Gastroesophageal sphincter (tissue), 4 donors: ENCODE measurements at regions not wholly inside any gene's neighbourhood (a gene's known extent, or its start where the extent isn't known, plus 50 kb on each side); places are given as distances from the start of the nearest gene placed in this dataset.
A peak's percentile ranks its signal among the peaks of the same experiment; 100 is the strongest.
"Not testable (repeated sequence)": the region's sequence is repeated elsewhere in the genome, so short reads cannot be mapped to it uniquely, and the experiment has no call there.

Experiments
- ATAC-seq: fragments of 150-250 bp; one replicate; pipeline ENCODE4 v1.9.1; 2016; ENCODE audit warnings: mild to moderate bottlenecking, moderate library complexity
- H3K27ac ChIP-seq, 4 donors: fragments of 200-600 bp; sonication (generic) in 3 of 4; 1 replicate in 3 of 4; 2 replicates in 1 of 4; pipeline ENCODE4 v1.5.1; 2016 to 2019
- H3K27me3 ChIP-seq: fragments of 200-600 bp; sonication (generic); one replicate; pipeline ENCODE4 v1.5.1; 2019
- H3K36me3 ChIP-seq, 2 donors: fragments of 200-600 bp; sonication (generic); one replicate each; pipeline ENCODE4 v1.5.1; 2019; ENCODE audit warnings: control low read depth in 1 of 2
- H3K4me1 ChIP-seq, 3 donors: fragments of 200-600 bp; sonication (generic); 1 replicate in 2 of 3; 2 replicates in 1 of 3; pipeline ENCODE4 v1.5.1; 2016 to 2019; ENCODE audit warnings: control low read depth in 2 of 3
- H3K4me3 ChIP-seq, 2 donors: fragments of 200-600 bp; sonication (generic); one replicate each; pipeline ENCODE4 v1.5.1; 2019; ENCODE audit warnings: mild to moderate bottlenecking in 1 of 2, moderate library complexity in 1 of 2
- H3K9me3 ChIP-seq, 3 donors: fragments of 200-600 bp; sonication (generic); one replicate each; pipeline ENCODE4 v1.5.1; 2017 to 2019; ENCODE audit warnings: control low read depth in 2 of 3
- CTCF ChIP-seq, 4 experiments: fragments of 200-600 bp in 2 of 4; fragments of 450-650 bp in 2 of 4; sonication (generic) in 1 of 4; IDR thresholded peaks; one replicate each; pipeline ENCODE4 v1.5.1; 2017 to 2019; ENCODE audit warnings: antibody characterized with exemption in 4 of 4, mild to moderate bottlenecking in 2 of 4, moderate library complexity in 2 of 4
- EP300 ChIP-seq: sonication (generic); formaldehyde crosslinking; IDR thresholded peaks from one replicate; pipeline ENCODE4 v1.6.1; 2017; ENCODE audit warnings: antibody characterized with exemption, mild to moderate bottlenecking
- POLR2A ChIP-seq, 2 donors: fragments of 450-650 bp; IDR thresholded peaks; one replicate each; pipeline ENCODE4 v1.6.1; 2017; ENCODE audit warnings: antibody characterized with exemption in 2 of 2, mild to moderate bottlenecking in 2 of 2, moderate library complexity in 1 of 2
- POLR2AphosphoS5 ChIP-seq: sonication (generic); formaldehyde crosslinking; IDR thresholded peaks from one replicate; pipeline ENCODE4 v1.6.1; 2017; ENCODE audit warnings: antibody characterized with exemption
- WGBS, 2 donors: methylation state at CpG; one replicate each; pipeline ENCODE4 v1.1.5; 2018; ENCODE audit warnings: low coverage in 1 of 2; 5-methylcytosine and 5-hydroxymethylcytosine counted together

- Histone ChIP-seq H3K4me1 (no peaks in the 10 kb centered on the region), H3K4me3 (no peak overlapping the region), H3K27ac (no peak overlapping the region), H3K36me3 (no peaks in the 10 kb centered on the region), H3K27me3 (no peaks in the 10 kb centered on the region), H3K9me3 (no peaks in the 10 kb centered on the region)
- TF ChIP-seq POLR2A (IDR thresholded peaks at IDR 0.05), result no peak
- TF ChIP-seq POLR2AphosphoS5, result no peak
- TF ChIP-seq CTCF (IDR thresholded peaks at IDR 0.05), result no peak
- TF ChIP-seq EP300, result no peak
- ATAC-seq, result no peak
- WGBS, 2 donors, result 45 to 55% methylated on average over 1 of the region's 1 CpG
These were observed 93.5 kb upstream of the TACR1 start for GRCh38 chr2:75292826-75293225.

- no peak overlapping the region for H3K27ac ChIP-seq
- no peaks in the 10 kb centered on the region for H3K4me1 ChIP-seq
- no peaks in the 10 kb centered on the region for H3K27me3 ChIP-seq
- TF ChIP-seq CTCF (IDR thresholded peaks at IDR 0.05) (peak in 1 of 4 experiments; percentile 12), POLR2A (IDR thresholded peaks at IDR 0.05) (no peak)
- H3K36me3 ChIP-seq, result no peaks in the 10 kb centered on the region
- H3K4me3 ChIP-seq, result no peak overlapping the region
- no peaks in the 10 kb centered on the region for H3K9me3 ChIP-seq
- ATAC-seq, result no peak
- 63 to 67% methylated on average over 1 to 2 of the region's 2 CpGs for WGBS, 2 donors
These were observed 91.4 kb upstream of the TACR1 start for GRCh38 chr2:75290600-75291150.

GRCh38 chr2:75289771-75290170 lies 90.5 kb upstream of the TACR1 start:
- TF ChIP-seq POLR2AphosphoS5 (no peak), POLR2A (IDR thresholded peaks at IDR 0.05) (no peak), CTCF (IDR thresholded peaks at IDR 0.05) (no peak), EP300 (no peak)
- WGBS, 2 donors, result 85 to 86% methylated on average over 3 of the region's 3 CpGs

GRCh38 chr2:75289178-75289577 lies 89.9 kb upstream of the TACR1 start:
- not testable (repeated sequence) for H3K36me3 ChIP-seq, H3K4me3 ChIP-seq, H3K9me3 ChIP-seq, H3K27ac ChIP-seq, H3K27me3 ChIP-seq, ATAC-seq, H3K4me1 ChIP-seq
- 78 to 87% methylated on average over 7 of the region's 7 CpGs for WGBS, 2 donors

More at GRCh38 chr2:75289771-75290170, 90.5 kb upstream of the TACR1 start:
- H3K27ac ChIP-seq, result no peak overlapping the region
- ATAC-seq, result no peak
- no peaks in the 10 kb centered on the region for H3K27me3 ChIP-seq
- no peaks in the 10 kb centered on the region for H3K4me1 ChIP-seq
- H3K4me3 ChIP-seq, result no peak overlapping the region
- H3K36me3 ChIP-seq, result no peaks in the 10 kb centered on the region
- H3K9me3 ChIP-seq, result no peaks in the 10 kb centered on the region

GRCh38 chr2:75288760-75289159 lies 89.4 kb upstream of the TACR1 start:
- TF ChIP-seq EP300 (no peak), CTCF (IDR thresholded peaks at IDR 0.05) (no peak), POLR2AphosphoS5 (no peak), POLR2A (IDR thresholded peaks at IDR 0.05) (no peak)
- Histone ChIP-seq H3K9me3 (no peaks in the 10 kb centered on the region), H3K4me1 (no peaks in the 10 kb centered on the region), H3K4me3 (no peak overlapping the region), H3K36me3 (no peaks in the 10 kb centered on the region), H3K27ac (no peak overlapping the region), H3K27me3 (no peaks in the 10 kb centered on the region)
- no peak for ATAC-seq
